Adrenal gland (tissue), 5 donors: ENCODE measurements at regions not wholly inside any gene's neighbourhood (a gene's known extent, or its start where the extent isn't known, plus 50 kb on each side); places are given as distances from the start of the nearest gene placed in this dataset.
"Not testable (repeated sequence)": the region's sequence is repeated elsewhere in the genome, so short reads cannot be mapped to it uniquely, and the experiment has no call there.

Experiments
- CTCF ChIP-seq, 6 experiments: fragments of 450-650 bp in 4 of 6; fragments of 200-600 bp in 2 of 6; sonication (generic) in 1 of 6; IDR thresholded peaks; 1 replicate in 5 of 6; 2 replicates in 1 of 6; pipeline versions ENCODE4 v1.5.1 to v1.8.0; 2016 to 2021; ENCODE audit warnings: antibody characterized with exemption in 6 of 6, mild to moderate bottlenecking in 2 of 6, moderate library complexity in 1 of 6
- POLR2A ChIP-seq, 2 donors: fragments of 450-650 bp; IDR thresholded peaks; one replicate each; pipeline ENCODE4 v1.6.1; 2017; ENCODE audit warnings: antibody characterized with exemption in 2 of 2, mild to moderate bottlenecking in 2 of 2, moderate library complexity in 1 of 2
- donor health status: DM: no; HTN: no; CAD: no.

GRCh38 chr2:110329158-110329557 is 116.8 kb upstream of the MTLN start:
- not testable (repeated sequence) for TF ChIP-seq CTCF, POLR2A (IDR thresholded peaks at IDR 0.05)
